Left cardiac atrium (tissue), 4 donors: ENCODE measurements at regions not wholly inside any gene's neighbourhood (a gene's known extent, or its start where the extent isn't known, plus 50 kb on each side); places are given as distances from the start of the nearest gene placed in this dataset.
"Not testable (repeated sequence)": the region's sequence is repeated elsewhere in the genome, so short reads cannot be mapped to it uniquely, and the experiment has no call there.

ENCODE experiments used
- ATAC-seq, 2 donors: fragments of 200-7000 bp; cut with Tn5 transposase; one replicate each; pipeline ENCODE4 v1.9.1; 2020; ENCODE audit warnings: mild to moderate bottlenecking in 2 of 2, moderate library complexity in 2 of 2
- DNase-seq: peaks from one replicate; pipeline ENCODE4 v3.0.0-alpha.2; 2020
- intact Hi-C, 2 donors: fragments of 100-400 bp; cut with DNase I; formaldehyde crosslinking; loops; one replicate each; pipeline versions ENCODE4 v1.14.1 to v1.15.1; 2022 to 2023
- donor health status: DM: no; HTN: yes; CAD: no.
- donor health status: DM: no; HTN: yes; CAD: no; lungs with severe emphysema.
- donor health status: DM: yes; HTN: yes; CAD: no.
- donor health status: Dilated cardiomyopathy.

DNA sequence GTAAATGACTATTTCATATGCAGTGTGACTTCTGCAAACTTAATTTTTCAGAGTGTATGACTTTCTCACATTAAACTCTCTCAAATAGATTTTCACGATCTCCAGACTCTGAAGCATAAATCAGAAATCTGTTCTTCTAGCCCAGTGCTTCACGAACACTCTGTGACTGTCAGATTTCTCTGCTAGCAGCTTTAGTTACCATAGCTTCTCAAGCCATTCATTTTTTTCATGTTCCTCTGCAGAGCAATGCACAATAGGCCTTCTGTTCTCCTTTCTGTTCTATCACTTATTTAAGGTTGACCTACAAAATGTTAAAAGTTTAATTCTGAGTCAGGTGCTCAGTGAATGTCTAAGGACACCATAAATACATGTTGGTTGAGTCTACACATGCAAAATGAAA, 1102.2 kb downstream of the TUSC7 start:
- intact Hi-C loops = no loop called here
- ATAC-seq = no peak
- DNase-seq = no peak

DNA sequence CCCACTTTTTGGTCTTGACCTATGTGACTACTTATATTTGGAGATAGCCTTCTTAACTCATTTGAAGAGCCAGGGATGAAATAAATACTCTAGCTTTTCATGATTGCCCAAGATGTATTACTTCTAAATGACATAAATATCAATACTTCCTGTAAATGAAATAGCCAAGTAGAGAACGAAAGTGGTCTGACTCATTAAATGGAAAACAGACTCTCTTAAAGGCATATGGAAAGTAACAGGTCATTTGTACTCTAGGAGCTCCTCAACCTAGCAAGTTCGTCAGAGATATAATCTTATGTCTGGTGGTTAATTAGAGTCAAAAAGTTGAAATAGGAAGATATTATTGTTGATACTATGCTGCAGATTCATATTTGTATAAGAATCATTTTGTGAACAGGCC, 1105.4 kb downstream of the TUSC7 start:
- no peak for DNase-seq
- intact Hi-C loops = no loop called here
- ATAC-seq = no peak

DNA sequence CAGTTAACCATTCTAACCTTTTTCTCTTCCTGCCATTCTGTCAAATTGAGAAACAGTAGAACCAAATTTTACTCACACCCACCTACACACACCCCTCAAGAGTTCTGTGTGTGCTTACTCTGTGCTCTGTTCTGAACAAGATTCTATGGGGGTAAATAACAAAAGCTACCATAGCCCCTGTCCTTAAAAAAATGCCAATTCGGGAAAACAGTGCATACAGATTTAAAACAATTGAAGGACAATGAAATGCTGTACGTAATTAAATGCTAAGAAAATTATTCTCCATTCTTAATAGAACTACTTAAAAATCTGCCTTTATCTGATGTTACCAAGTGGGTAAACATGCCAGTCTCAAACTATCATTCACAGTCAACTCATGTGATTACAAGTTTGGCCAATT, 1107.5 kb downstream of the TUSC7 start:
- ATAC-seq = no peak
- intact Hi-C loops = no loop called here
- DNase-seq = no peak

DNA sequence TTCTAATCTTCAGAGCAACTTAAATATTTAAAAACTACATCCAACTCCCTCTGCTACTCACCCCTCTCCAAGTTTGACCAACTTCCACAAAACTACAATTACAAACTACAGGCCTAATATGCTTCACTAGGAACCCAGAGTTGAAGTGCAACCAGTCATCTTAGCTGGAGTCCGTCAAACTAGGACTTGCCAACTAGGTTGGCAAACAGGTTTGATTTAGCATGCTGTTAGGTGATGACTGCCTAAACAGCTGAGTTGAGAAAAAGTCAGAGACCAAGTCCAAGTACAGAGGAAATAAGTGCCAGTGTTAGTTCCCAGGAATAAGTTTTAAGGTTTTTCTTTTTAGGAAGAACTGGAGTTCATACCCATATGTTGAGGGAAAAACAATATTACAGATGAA, 1109.0 kb downstream of the TUSC7 start:
- intact Hi-C loops = no loop called here
- ATAC-seq (no peak), DNase-seq (no peak)

DNA sequence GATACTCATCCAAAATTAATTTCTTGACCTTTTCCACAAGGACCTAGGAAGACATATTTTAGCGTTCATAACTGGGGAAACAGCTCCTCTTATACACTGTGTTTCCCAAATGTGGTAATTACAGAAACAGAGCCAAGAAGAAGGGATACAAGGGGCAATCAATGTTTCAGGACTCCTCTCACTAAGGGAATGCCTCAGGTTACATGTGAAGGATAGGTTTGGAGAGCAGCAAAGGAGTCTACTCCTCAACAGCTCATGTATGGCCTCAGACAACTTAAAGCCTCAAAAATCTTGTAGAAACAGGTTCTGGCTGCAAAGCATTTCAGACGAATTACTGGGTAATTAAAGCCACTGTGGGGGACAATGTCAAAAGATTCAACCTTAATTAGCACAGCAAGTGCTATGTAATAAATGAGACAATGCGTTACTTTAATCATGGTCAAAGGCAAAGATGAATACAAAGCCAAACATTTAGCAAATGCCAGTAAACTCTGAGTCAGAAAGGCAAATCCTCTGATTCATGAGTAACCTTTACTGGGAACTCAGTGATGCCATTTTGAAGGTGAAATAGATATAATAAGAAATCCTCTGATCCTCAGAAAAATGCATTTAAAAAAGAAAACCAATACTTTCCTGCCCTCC, 1111.2 kb downstream of the TUSC7 start:
- no peak for DNase-seq
- intact Hi-C loops = no loop called here
- peak in 1 of 2 donors; percentile 73 for ATAC-seq

DNA sequence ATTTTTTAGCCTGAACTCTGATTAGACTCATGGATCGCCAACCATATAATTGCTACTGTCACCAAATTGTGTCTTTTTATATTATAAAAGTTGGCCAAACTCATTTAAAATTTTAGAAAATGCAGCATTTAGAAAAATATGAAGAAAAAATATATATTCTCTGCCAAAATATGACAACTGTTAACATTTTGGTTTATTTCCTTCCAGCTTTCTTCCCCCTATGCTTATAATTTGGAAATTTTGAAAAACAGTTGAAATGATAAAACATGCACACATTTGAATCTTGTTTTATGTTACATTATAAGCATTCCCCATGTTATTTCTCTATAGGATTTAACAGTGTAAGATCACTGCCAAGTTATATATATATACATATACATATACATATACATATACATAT, 1112.8 kb downstream of the TUSC7 start:
- intact Hi-C loops = no loop called here
- ATAC-seq = no peak
- no peak for DNase-seq

DNA sequence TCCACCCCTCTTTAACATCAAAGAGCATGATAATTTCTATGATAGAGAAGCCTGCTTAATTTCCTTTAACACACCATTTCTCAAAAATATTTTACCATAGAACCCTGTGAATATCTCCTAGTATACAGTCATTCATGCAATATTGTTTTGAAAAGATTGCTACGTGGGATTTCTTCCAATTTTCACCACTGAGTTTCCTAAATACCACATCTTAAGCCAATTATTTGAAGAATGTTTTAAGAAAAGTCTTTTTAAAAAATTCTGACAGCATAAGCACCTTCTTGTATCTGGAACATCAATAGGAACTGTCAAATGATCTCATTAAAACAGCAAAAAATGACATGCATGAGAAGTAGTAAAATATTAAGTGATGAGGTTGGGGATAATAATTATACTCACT, 1126.7 kb downstream of the TUSC7 start:
- no peak for ATAC-seq
- intact Hi-C loops = no loop called here

DNA sequence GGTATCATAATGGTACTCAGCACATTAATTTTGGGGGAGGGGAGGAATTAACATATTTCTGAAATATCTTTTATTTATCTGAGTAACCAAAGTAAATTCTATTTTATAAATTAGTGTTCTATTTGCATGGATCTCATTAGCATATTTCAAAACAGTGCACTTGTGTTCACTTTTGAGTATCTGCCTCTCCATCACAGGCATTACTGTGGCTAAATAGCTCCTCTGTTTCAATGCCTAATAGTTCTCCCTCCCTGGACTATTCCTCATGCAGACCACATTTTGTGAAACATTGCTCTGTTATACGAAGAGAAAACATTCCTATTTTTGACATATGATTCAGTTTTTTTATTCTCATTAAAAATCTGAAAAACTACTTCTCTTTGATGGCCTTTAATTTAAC, 1127.8 kb downstream of the TUSC7 start:
- DNase-seq (no peak), ATAC-seq (no peak)
- intact Hi-C loops = no loop called here

More for the DNA sequence above, 1126.7 kb downstream of the TUSC7 start:
- no peak for DNase-seq

DNA sequence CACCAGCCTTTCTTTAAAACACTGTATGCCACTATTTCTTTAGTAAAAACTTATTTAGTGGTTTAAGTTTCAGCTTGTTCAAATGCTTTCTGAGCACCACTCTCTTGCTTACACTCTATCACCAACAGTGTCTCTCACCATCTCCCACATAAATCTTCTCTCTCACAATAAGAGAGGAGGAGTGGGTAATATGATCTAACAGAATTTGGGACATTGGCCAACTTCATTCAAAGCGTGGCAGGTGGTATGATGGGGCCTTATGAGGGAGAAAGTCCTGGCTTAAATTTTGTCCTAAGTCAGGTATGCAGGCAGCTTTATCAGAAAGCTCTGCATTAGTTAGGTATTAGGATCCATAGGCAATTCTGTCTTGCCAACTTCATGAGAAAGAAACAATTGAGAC, 1132.5 kb downstream of the TUSC7 start:
- DNase-seq = no peak
- no peak for ATAC-seq
- intact Hi-C loops = no loop called here

DNA sequence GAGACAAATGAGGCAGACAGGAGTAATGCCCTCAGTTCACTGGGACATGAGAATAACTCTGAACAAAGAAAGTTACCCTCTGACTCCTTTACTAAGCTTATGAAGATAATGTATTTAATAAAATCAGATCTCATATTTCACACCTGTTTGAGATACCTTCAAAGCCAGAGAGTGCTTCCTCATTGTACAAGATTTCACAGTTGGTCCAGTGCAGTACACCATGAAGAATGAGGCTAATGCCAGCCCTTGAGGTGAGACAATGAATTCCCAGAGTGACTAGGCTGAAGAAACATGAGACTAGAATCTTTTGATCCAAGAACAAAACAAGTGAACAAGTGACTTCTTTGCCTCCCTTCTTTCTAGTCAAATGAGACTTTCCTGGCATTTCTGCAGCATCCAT, 1133.8 kb downstream of the TUSC7 start:
- intact Hi-C loops = no loop called here
- DNase-seq (no peak), ATAC-seq (no peak)

DNA sequence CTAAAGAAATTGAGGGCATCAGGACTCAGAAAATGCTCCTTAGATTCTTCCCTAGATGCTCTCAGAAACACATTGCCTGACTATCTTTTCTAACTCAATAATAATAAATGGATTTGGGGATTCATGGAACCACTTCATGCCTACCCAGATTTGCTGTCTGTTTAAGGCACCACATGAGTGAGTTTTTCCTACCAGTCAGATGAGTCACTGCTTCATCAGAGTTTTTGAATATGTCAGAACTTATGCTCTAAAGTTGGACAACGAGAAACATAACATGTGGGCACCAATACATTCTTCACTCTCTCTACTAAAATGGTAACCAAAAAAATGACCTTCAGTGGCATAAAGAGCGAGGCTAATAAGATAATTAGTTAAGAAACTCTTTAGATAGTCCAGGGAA, 1135.1 kb downstream of the TUSC7 start:
- intact Hi-C loops = no loop called here
- no peak for DNase-seq
- no peak for ATAC-seq

DNA sequence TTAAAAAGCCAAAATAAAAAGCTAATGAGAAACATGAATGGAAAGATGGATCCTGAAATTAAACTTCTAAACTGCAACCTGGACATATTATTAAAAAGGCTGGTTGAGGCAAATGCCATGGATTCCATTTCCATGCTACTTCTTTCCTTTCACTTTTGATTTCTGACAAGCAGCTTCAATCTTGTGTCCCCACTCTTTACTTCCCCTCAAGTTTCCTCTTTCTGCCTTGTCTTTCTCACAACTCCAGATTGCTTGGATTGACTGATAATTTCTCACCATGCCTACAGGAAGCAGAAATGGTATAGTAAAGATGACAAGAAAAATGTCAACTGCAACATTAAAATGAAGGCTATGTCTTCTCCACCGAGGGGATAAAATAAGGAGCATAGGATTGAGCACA, 1136.7 kb downstream of the TUSC7 start:
- ATAC-seq = no peak
- intact Hi-C loops = no loop called here
- no peak for DNase-seq

DNA sequence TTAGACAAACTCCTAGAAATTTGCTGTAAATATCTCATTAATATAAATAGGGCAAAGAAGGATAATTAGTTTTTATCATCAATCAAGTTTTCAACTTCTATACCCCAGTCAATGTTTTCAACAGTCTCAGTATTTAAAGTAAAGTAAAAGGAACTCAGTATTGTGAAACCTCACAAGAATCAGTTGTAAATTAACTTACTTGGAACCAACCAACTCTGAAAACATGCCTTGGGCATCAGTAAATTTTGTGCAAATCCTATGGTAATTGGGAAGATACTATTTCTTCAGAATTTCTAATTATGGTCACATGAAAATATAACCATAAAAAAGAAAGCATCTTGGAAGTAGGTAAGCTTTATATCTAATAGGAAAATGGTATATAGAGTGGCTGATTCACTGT, 1139.0 kb downstream of the TUSC7 start:
- ATAC-seq = no peak
- intact Hi-C loops = no loop called here
- DNase-seq = no peak

DNA sequence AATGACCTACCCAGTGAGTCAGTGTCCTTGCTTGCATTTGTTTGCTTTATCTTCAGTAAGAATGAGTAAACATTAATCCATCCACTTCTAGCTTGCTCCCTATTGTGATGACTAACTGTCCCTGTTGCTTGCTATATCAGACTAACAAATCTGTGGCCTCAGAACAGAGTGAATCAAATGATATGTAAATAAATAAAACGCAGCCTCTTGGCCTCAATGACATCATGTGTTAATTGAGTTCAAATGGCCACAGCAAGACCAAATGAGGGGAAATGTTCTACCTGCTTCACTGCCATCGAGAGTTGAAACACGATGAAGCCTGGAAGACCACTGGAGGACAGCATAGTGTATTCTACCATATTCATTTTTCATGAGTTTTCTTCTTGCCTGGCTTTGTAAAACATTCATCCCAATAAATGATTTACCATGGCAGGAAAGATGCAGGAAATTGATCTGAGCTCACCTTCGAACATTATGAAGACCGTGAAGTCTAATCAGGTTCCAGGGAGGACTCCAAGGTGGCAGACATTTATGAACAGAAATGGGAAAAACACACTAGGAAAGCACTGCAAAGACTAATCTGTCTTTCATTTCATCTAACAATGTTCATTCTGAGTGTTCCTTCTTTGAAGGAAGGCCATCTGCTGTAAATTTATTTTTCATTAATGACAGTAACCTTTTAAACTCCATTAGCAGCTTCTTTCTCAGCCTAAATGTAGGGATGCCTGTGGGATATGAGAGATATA, 1144.5 kb downstream of the TUSC7 start:
- ATAC-seq (no peak), DNase-seq (no peak)
- intact Hi-C loops = no loop called here

DNA sequence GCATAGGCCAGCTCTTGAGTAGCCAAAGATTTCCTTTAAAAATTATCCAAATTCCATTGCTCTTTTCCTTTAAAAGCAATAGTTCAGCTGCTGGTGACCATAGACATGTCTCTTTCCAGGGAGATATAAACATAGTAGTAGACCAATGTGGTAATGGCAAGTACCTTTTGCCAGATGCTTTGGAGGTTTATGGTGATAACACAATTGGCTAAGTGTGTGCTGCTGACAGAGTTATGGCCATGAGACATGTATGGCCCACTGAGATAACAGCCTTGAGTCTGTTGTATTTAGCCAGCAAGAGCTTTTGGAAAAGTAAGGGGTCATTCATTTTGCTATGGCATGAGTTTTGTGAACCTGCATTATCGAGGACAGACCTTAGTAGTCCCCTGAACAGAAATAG, 1146.8 kb downstream of the TUSC7 start:
- intact Hi-C loops = no loop called here
- ATAC-seq (no peak), DNase-seq (no peak)

DNA sequence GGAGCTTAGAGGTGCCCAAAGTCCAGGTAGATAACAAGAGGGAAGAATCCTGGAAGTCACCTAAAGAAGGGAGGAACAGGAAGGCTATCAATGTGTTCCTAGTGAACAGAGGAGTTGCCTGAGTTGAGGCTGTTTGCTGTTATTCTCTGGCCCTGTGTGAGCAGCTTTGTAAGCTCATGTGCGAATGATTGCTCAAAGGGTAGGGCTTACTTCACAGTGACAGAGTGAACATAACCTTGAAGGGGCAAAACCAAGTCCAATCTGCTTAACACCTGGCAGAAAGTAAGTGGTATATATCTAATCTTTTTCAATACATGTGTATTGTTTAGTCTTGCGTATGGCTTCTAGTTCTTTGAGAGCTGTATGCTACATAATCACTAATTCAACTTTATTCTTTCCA, 1153.6 kb downstream of the TUSC7 start:
- ATAC-seq (no peak), DNase-seq (no peak)
- intact Hi-C loops = no loop called here

DNA sequence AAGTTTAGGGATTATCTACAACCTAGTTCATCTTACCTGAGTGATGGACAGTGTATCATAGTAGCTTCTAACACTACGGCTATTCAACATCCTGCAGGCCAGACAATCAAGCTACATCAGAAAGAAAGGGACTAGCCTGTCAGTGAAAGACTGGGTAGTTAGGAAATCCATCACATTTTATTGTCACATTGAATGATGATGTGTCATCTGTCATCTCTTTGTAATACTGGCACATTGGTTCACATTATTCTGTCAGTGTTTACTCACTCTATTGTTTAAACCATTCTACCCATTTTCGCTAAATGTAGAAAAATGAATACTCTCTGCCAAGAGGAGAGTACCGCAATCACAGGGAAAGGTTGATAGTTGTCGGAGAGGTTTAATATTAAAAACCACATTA, 1155.8 kb downstream of the TUSC7 start:
- DNase-seq (no peak), ATAC-seq (no peak)
- intact Hi-C loops = no loop called here

DNA sequence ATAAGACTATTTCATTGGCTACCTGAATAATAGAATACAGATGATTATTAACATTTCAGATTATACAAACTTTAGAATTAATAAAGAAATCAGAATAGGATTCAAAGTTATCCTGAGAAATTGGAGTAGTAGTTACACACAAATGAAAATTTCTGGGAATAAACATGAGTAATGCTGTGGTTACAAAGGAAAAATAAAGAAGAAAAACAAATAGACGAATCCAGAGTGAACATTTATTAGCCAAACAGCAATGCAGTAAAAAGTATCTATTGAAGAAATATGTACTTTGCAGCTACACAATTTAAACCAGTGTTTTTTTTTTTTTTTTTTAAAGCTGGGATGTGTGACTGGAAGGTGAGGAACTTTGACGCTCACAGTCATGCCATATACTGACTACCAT, 1159.2 kb downstream of the TUSC7 start:
- no peak for ATAC-seq
- intact Hi-C loops = no loop called here
- no peak for DNase-seq

DNA sequence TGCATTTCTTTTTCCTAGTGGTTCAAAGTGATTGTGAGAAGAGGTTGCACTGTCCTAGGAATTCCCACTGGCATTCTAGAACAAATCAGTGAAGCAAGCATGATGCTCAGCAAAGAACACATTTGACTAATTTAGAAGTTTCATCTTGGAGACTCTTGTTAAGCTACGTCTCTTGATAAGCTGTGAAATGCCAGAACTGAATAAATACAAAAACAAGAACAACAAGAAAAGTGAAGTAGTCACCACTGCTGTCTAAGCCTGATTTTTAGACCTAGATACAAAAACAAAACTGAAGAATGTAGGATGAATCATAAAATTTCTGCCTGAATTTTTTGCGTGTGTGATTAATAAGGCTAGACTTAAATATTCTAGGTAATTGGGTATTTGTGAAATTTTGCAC, 1162.4 kb downstream of the TUSC7 start:
- ATAC-seq (no peak), DNase-seq (no peak)
- intact Hi-C loops = no loop called here

DNA sequence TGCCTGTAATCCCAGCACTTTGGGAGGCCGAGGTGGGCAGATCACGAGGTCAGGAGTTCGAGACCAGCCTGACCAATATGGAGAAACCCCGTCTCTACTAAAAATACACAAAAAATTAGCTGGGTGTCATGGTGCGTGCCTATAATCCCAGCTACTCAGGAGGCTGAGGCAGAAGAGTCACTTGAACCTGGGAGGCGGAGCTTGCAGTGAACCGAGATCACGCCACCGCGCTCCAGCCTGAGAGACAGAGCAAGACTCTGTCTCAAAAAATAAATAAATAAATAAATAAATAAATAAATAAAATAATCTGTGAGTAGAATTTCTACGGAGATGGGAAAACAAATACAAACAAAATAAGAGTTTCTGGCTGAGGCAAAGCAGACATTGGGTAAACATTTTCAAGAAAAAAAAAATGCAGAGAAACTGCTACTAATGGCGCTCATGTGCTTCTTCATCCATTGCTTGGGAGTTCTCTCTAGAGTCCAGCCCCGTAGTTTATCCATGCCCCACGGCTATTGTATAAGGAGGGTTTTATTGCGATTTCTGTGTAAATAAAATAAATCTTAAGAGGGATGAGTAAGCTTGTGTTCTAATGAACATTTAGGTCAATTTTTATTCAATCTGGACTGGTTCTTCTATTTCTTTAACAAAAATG, 1161.9 kb downstream of the IGSF11 start:
- DNase-seq, ATAC-seq, intact Hi-C loops: not testable (repeated sequence)

DNA sequence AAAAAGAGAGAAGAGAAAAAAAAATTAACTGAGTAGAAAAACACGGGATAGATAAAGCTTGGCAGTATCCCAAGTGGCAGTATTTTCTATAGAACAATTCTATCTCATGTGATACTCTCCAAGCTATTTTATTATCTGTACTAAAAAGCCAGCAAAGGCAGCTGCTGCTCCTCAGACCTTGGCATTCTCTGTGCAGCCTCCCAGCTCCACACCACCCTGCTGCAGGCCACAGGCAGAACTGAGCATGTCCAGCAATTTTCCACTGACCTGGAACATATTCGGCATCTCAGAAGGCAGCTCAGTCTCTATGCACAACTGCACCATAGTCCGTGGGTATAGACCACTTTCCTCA, 1161.4 kb downstream of the IGSF11 start:
- intact Hi-C loops = no loop called here
- ATAC-seq (peak; percentile 86 to 93), DNase-seq (no peak)
